MCF 10A (cell line): ENCODE measurements at regions not wholly inside any gene's neighbourhood (a gene's known extent, or its start where the extent isn't known, plus 50 kb on each side); places are given as distances from the start of the nearest gene placed in this dataset.

Experiments used
- BruUV-seq: library from RNA; stranded (reverse); fragments of 400-500 nt; replicated peaks from 2 replicates; lab custom pipeline; 2021; lab: Mats Ljungman, UMichigan
- CTCF ChIA-PET: fragments of 300-600 bp; sonication (Branson Sonifier 250); formaldehyde crosslinking; extraction: SDS; loops from one replicate; lab custom pipeline; 2021; ENCODE audit warnings: antibody characterized with exemption, inconsistent platforms; lab: Yijun Ruan, JAX
- POLR2A ChIA-PET: fragments of 300-600, 350-650 bp; sonication (Branson Sonifier 250); formaldehyde crosslinking; extraction: SDS; loops from one replicate; lab custom pipeline; 2020; ENCODE audit warnings: antibody characterized with exemption, inconsistent platforms; lab: Yijun Ruan, JAX
- DNase-seq: peaks from one replicate; pipeline ENCODE4 v3.0.0-alpha.2; 2018; ENCODE audit not compliant: unreplicated experiment
- H3K27ac Mint-ChIP-seq: one replicate; pipeline ENCODE4 v1.8.0; 2022; ENCODE audit warnings: mild to moderate bottlenecking, low read depth, mixed read lengths; ENCODE audit not compliant: unreplicated experiment
- H3K27me3 Mint-ChIP-seq: one replicate; pipeline ENCODE4 v1.8.0; 2022; ENCODE audit warnings: mixed read lengths; ENCODE audit not compliant: insufficient read depth, unreplicated experiment
- H3K36me3 Mint-ChIP-seq: one replicate; pipeline ENCODE4 v1.8.0; 2022; ENCODE audit warnings: mild to moderate bottlenecking, moderate library complexity, mixed read lengths; ENCODE audit not compliant: insufficient read depth, unreplicated experiment
- H3K4me1 Mint-ChIP-seq: one replicate; pipeline ENCODE4 v1.8.0; 2022; ENCODE audit warnings: mixed read lengths; ENCODE audit not compliant: insufficient read depth, unreplicated experiment
- H3K4me3 Mint-ChIP-seq: one replicate; pipeline ENCODE4 v1.8.0; 2022; ENCODE audit warnings: mild to moderate bottlenecking, moderate library complexity, mixed read lengths; ENCODE audit not compliant: unreplicated experiment
- H3K9me3 Mint-ChIP-seq: one replicate; pipeline ENCODE4 v1.8.0; 2022; ENCODE audit warnings: mixed read lengths; ENCODE audit not compliant: unreplicated experiment
- intact Hi-C: fragments of 100-400 bp; cut with micrococcal nuclease; formaldehyde crosslinking; loops from 2 replicates; pipeline ENCODE4 v1.14.1; 2022
- TF ChIP-seq, protein P1 (sequence below): fragments of 200-600 bp; IDR thresholded peaks from one replicate; pipeline ENCODE4 v1.8.0; 2022; ENCODE audit warnings: antibody characterized with exemption, mild to moderate bottlenecking; ENCODE audit not compliant: unreplicated experiment

DNA sequence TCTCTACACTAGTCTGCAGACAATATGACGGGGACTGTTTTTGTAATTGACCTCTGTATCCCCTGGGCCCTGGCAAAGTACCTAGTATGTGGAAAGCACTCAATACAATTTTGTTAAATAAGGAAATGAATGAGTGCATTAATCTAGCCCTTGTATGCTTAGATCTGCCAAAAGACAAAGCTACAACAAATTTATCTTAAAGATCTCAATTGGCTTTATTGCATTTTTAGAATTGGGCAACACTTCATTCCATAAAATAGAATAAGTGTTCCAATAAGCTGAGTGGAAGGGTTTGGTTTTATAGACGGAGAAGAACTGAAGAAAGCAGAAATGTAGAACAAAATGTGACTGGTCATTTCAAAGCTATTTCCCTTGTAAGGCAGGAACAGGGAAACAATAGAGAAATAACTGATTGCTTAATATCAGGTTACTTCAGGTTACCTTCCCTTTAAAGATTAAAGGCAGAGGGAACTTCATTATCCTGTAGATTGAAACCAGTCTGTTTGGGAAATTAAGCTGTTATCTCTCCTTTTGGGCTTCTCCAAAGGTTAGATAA lies 108.3 kb upstream of the MME start:
- intact Hi-C loops = loop anchor here (5.0 kb wide), 2 partner anchors 95 to 260 kb away; no protein-coding TSS in a partner anchor
- Mint-ChIP-seq H3K4me3 (peak overlapping the region; percentile 59), H3K27me3 (no peaks in the 10 kb centered on the region), H3K9me3 (no peaks in the 10 kb centered on the region), H3K4me1 (peaks cover 31% of the 10 kb centered on the region), H3K36me3 (no peaks in the 10 kb centered on the region), H3K27ac (peak overlapping the region; percentile 86)
- no TSS peak for BruUV-seq
- DNase-seq = peak; percentile 90
- POLR2A ChIA-PET = interaction anchor here (0.5 to 4.0 kb wide), 33 partner anchors 10 to 1809 kb away, joined by 3 to 40 read pairs (median 4); partner anchors contain the start of gene MME
- TF ChIP-seq, protein P1, sequence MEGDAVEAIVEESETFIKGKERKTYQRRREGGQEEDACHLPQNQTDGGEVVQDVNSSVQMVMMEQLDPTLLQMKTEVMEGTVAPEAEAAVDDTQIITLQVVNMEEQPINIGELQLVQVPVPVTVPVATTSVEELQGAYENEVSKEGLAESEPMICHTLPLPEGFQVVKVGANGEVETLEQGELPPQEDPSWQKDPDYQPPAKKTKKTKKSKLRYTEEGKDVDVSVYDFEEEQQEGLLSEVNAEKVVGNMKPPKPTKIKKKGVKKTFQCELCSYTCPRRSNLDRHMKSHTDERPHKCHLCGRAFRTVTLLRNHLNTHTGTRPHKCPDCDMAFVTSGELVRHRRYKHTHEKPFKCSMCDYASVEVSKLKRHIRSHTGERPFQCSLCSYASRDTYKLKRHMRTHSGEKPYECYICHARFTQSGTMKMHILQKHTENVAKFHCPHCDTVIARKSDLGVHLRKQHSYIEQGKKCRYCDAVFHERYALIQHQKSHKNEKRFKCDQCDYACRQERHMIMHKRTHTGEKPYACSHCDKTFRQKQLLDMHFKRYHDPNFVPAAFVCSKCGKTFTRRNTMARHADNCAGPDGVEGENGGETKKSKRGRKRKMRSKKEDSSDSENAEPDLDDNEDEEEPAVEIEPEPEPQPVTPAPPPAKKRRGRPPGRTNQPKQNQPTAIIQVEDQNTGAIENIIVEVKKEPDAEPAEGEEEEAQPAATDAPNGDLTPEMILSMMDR = no peak
- CTCF ChIA-PET = interaction anchor here (0.6 to 2.3 kb wide), 13 partner anchors 10 to 352 kb away, joined by 3 to 21 read pairs (median 3); no protein-coding TSS in a partner anchor

DNA sequence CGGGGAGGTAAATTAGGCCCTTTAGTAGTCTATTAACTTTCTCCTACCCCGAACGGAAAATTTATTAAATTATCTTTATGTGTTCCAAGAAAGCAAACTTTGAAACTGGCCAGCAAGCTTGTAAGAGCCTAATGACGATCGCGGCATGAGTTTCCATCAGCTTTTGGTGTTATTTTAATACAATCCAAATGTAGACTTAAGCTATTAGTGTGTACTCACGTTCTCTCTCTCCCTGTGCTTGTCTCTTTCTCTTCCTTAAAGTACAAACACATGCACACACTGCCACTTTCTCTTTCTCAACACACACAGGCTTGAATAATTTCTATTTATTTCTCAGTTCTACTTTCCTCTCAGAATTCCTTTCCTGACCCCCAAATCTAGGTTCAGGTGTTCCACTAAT lies 108.8 kb upstream of the MME start:
- ChIA-PET POLR2A (interaction anchor here (0.6 to 4.0 kb wide), 27 partner anchors 10 to 1808 kb away, joined by 3 to 40 read pairs (median 4); partner anchors contain the start of gene MME), CTCF (interaction anchor here (0.8 to 2.3 kb wide), 8 partner anchors 15 to 353 kb away, joined by 3 to 21 read pairs (median 4); no protein-coding TSS in a partner anchor)
- intact Hi-C loops = loop anchor here (5.0 kb wide), 2 partner anchors 96 to 261 kb away; no protein-coding TSS in a partner anchor
- TF ChIP-seq, protein P1 = no peak
- H3K9me3 Mint-ChIP-seq = no peaks in the 10 kb centered on the region
- no peaks in the 10 kb centered on the region for H3K36me3 Mint-ChIP-seq
- H3K4me1 Mint-ChIP-seq = peaks cover 31% of the 10 kb centered on the region
- BruUV-seq = TSS peak; percentile 95
- H3K4me3 Mint-ChIP-seq = peak overlapping the region; percentile 59
- DNase-seq = no peak
- H3K27ac Mint-ChIP-seq = peak overlapping the region; percentile 86
- no peaks in the 10 kb centered on the region for H3K27me3 Mint-ChIP-seq

DNA sequence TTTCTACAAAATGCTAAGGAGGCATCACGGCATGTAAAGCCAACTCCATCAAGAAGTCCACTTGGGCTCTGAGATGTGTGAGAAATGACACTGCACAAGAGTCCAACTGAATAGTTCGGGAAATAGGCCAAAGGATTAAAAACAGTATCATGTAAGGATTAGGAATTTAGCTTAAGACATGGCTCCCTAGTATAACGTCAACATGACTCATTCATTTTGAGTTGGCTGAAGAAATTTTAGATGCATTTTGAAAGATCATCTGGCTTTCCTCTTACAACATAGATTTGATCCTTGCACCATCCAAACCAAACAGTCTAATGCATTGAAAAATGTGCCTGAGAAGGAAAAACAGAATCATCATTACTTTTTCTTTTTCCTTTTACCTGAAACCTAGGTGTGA lies 109.3 kb upstream of the MME start:
- POLR2A ChIA-PET = interaction anchor here (0.9 to 4.0 kb wide), 12 partner anchors 10 to 177 kb away, joined by 3 to 40 read pairs (median 6); partner anchors contain the start of gene MME
- Mint-ChIP-seq H3K36me3 (no peaks in the 10 kb centered on the region), H3K27ac (peak overlapping the region; percentile 86), H3K27me3 (no peaks in the 10 kb centered on the region), H3K4me3 (peak overlapping the region; percentile 59), H3K9me3 (no peaks in the 10 kb centered on the region), H3K4me1 (peaks cover 30% of the 10 kb centered on the region)
- intact Hi-C loops = loop anchor here (5.0 kb wide), 2 partner anchors 97 to 262 kb away; no protein-coding TSS in a partner anchor
- CTCF ChIA-PET = interaction anchor here (1.7 to 2.3 kb wide), 2 partner anchors 16 to 352 kb away, joined by 4 to 21 read pairs; no protein-coding TSS in a partner anchor
- no TSS peak for BruUV-seq
- TF ChIP-seq, protein P1 = no peak
- DNase-seq = peak; percentile 91

DNA sequence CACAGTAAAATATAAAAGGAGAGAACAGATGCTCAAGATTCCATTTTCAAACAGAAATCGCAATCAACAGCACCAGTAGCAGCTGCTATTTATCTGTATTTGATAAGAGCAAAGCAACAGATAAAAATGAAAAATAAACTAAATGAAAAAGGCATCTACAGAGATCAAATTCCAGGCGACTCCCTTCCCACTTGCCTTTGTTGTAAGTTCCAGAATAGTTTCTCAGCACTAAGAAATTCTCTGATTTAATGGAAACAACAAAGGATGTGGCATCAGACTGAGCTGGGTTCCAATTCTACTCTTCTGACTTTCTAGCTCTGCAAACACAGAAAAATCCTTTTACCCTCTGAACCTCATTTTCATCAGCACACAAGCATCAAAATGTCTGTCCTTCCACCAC lies 110.8 kb upstream of the MME start:
- DNase-seq = no peak
- Mint-ChIP-seq H3K27ac (peak overlapping the region; percentile 86), H3K27me3 (no peaks in the 10 kb centered on the region), H3K4me1 (peaks cover 25% of the 10 kb centered on the region), H3K4me3 (no peak overlapping the region), H3K36me3 (no peaks in the 10 kb centered on the region), H3K9me3 (no peaks in the 10 kb centered on the region)
- intact Hi-C loops = no loop called here
- ChIA-PET CTCF (interaction anchor here (0.7 kb wide), 1 partner anchor 473 kb away, joined by 3 read pairs; no protein-coding TSS in a partner anchor), POLR2A (interaction anchor here (3.3 to 3.4 kb wide), 2 partner anchors 9 to 111 kb away, joined by 13 to 40 read pairs; partner anchors contain the start of gene MME)
- BruUV-seq = no TSS peak
- TF ChIP-seq, protein P1 = no peak
